ENCODE measurements at regions not wholly inside any gene's neighbourhood (a gene's known extent, or its start where the extent isn't known, plus 50 kb on each side); places are given as distances from the start of the nearest gene placed in this dataset.

DNA sequence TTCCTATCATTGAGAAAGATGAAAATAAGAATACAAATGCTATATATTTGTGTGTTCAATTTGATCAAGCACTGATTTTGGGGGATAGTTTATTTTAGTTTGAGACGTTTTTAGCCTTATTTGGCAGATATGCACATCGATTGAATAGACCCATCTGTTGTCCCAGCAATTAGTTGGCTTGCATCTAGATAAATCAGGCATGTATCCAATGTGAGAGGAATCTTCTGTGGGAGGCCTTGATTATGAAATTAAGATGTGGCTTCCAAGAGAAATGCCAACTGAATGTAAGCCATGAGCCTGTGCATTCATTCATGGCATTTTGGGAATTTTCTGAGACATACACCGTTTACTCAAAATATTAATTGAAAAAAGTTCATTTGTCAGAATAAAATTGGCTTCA lies 623.1 kb downstream of the TECRL start:
- TF ChIP-seq, protein P1, sequence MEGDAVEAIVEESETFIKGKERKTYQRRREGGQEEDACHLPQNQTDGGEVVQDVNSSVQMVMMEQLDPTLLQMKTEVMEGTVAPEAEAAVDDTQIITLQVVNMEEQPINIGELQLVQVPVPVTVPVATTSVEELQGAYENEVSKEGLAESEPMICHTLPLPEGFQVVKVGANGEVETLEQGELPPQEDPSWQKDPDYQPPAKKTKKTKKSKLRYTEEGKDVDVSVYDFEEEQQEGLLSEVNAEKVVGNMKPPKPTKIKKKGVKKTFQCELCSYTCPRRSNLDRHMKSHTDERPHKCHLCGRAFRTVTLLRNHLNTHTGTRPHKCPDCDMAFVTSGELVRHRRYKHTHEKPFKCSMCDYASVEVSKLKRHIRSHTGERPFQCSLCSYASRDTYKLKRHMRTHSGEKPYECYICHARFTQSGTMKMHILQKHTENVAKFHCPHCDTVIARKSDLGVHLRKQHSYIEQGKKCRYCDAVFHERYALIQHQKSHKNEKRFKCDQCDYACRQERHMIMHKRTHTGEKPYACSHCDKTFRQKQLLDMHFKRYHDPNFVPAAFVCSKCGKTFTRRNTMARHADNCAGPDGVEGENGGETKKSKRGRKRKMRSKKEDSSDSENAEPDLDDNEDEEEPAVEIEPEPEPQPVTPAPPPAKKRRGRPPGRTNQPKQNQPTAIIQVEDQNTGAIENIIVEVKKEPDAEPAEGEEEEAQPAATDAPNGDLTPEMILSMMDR (IDR thresholded peaks at IDR 0.05), result no peak
- TF ChIP-seq POLR2A (IDR thresholded peaks at IDR 0.05), result no peak

All from Peyer's patch (tissue), 4 donors.